DMS79 treated with DMSO at 0.1 percent for 48 hours (cell line): ENCODE measurements at regions not wholly inside any gene's neighbourhood (a gene's known extent, or its start where the extent isn't known, plus 50 kb on each side); places are given as distances from the start of the nearest gene placed in this dataset.
A peak's percentile ranks its signal among the peaks of the same experiment; 100 is the strongest.
"Not testable (repeated sequence)": the region's sequence is repeated elsewhere in the genome, so short reads cannot be mapped to it uniquely, and the experiment has no call there.

Experiments used
- DNase-seq: peaks from one replicate; lab custom pipeline; 2025; lab: John Stamatoyannopoulos, UW

DNA sequence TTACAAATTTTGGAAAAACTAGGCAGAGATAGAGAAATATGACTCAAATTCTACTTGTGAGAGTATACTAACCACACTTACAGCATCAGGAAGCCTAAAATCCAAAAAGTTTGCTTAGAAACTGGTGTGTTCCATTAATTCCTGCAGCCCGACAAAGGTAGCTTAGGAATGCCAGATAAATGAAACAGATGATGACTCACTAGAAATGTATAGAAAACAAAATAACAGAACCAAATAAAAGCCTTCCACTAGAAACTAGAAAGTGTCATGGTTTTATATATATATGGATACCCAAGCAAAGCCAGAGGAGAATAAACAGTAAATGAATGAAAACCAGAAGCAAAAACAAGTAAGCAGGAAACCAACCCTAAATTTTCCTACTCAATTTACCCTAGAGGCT is 272.2 kb upstream of the PRDM9 start:
- no peak for DNase-seq

DNA sequence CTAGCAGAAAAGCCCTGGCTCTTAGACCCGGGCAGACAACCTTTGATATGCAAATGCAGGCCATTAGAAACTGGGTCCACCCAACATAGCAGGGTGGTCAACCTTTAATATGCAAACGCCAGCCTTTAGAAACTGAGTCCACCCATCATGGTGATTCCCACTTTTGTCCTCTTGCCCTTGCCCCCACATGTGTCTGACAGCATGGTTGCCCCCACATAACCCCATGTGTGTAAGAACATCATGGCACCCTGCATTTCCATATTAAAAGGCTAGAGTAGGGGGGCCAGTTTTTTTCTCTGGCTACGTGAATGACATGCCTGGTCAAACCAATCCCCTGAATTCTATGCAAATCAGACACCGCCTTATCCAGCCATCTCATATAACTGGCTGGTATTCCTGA is 273.2 kb upstream of the PRDM9 start:
- no peak for DNase-seq

DNA sequence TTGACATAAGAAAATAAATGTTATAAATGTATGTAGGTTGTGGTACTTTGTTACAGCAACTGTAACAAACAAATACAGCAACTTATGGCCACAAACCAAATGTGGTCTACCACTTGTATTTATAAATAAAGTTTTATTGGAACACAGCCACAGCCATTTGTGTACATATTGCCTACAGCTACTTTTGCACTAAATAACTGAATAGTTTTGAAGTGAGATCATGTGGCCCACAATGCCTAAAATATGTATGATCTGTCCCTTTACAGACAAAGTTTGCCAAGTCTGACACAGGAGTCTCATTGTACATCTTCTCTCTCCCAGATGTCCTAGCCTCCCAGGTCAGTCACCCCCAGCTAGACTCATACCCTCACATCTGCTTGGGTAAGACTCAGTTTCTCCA is 283.6 kb upstream of the PRDM9 start:
- DNase-seq, result no peak

DNA sequence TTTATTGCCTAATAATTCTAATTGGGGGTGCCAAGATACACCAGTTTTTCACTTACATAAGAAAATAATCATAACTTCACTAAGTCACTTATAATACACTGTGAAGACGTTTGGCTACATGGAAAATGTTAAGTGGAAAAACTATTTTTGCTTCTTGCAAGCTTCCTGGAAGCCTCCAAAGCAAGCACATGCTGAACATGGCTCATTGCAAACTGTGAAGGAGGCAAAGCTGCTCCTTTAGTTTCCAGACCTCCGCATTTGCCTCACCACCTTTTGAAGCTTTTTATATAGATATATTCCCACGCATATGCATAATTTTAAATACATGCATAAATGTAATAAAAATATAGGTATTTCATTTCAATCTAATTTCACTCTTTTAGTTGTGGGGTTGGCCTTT is 285.6 kb upstream of the PRDM9 start:
- DNase-seq, result no peak

DNA sequence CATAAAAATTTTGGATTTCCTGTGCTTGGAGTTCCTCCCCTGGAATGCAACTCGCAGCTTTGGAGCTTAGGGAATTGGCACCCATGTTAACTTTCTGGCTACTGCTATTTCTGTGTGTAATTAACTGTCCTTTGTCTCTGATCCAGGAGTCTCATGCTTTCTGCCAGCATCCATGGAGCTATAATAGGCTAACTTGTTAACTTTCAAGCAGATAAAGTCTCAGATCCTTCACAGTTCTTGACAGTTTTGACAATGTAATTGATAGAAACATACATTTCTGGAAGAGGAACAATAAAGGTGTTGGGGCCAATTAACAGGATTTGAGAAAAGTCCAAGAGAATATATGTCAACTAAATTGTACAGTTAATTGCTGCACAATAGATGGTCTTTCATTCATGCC is 290.2 kb upstream of the PRDM9 start:
- DNase-seq, result no peak

DNA sequence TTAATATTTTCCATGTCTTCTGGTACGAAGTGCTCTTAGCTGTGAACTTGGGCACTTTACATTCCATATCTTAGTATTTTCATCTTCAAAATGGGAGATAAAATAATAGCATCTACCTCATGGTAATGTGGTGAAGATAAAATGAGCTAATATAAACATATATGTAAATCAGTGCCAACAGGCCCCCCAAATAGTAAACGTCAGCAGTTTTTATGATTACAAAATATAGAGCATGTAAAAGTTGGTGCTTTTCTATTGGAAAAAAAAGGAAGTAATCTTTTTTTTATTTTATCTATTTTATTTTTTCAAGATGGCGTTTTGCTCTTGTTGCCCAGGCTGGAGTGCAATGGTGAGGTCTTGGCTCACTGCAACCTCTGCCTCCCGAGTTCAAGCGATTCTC is 291.1 kb upstream of the PRDM9 start:
- no peak for DNase-seq

DNA sequence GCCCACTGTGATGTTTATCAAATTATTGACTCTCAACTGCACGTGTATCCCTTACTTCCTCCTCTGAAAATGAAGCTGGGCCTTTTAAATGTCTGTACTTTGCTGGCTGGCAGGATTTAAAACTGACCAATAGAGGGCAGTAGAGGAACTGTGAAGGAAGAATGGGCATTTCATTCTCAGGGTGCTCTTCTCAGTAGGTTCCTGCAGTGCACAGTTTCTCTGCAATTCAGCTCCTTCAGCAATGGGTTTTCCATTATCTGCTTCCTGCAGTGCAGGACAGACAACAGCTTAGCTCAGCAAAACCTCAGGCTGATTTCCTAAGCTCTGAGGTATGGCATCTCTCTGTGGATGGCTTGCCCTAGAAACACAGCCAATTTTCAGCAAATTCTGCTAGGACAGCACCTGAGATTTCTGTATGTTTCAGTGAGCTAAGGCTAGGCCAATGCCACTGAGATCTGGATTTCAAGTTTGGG is 298.4 kb upstream of the PRDM9 start:
- peak; percentile 1 for DNase-seq

DNA sequence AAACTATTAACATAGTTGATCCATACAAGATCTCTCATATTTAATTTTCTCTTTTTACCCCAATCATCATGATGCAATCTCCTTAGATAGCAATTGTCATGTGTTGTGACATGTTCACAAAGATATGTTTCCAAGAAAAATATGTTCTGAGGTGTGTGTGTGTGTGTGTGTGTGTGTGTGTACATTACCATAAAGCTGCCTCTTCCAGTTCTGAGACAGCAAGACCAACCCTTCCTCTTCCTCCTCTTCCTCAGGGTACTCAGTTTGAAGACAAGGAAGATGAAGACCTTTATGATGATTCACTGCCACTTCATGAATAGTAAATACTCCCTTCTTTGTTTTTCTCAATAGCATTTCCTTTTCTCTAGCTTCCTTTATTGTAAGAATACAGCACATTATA is 303.3 kb upstream of the PRDM9 start:
- DNase-seq, result no peak

DNA sequence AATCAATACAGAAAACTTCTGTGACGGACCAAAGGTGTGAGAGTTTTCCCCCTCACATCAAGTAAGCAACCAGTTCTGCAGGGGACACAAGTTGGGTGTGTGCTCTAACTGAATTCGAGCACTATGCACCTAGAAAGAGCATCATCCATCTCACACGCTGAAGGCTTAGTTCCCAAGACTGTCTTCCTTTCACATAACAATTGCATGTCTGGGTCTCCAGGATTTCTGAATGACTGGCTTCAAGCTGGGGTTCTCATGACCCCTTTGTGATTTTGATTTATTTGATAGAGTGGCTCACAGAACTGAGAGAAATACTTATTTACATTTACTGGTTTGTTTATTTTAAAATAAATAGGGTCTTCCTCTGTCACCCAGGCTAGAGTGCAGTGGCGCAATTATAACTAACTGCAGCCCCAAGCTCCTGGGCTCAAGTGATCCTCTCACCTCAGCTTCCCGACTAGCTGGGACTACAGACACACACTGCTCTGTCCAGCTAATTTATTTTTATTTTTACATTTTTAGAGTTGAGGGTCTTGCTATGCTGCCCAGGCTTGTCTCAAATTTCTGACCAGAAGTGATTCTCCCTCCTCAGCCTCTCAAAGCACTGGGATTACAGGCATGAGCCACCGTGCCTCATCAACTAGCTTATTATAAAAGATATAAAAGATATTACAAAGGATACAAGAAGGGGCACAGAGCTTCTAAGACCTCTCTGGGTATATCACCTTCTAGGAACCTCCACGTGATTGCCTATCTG is 316.7 kb upstream of the CDH12 start:
- no peak for DNase-seq

DNA sequence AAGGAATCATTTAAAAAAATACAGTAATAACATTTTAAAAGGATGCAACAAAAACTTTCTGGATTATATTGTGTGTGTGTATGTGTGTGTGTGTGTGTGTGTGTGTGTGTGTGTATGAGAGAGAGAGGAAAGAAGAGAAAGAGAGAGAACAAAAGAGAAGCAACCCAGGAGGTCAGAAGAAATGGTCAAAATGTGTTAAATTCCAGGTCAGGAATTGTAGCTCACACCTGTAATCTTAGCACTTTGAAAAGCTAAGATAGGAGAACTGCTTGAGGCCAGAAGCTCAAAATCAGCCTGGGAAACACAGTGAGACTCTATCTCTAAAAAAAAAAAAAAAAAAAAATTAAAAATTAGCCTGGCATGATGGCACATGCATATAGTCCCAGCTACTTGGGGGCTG is 311.8 kb upstream of the CDH12 start:
- no peak for DNase-seq

DNA sequence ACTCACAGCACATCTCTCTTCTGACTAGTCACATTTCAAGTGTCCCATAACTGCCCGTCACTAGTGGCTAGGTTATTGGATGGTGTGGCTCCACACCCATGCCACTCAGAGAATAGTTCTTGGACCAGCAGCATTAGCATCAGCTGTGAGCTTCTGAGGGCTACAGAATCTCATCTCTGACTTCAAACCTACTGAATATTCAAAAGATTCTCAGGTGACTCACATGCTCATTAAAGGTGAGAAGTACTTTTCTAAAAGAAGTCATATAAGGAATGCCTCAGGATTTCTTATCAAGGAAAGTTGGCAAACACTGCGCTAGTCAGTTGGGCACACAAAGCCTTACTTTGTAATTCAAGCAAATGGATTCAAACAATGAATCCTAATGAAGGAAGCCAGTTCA is 305.0 kb upstream of the CDH12 start:
- no peak for DNase-seq

DNA sequence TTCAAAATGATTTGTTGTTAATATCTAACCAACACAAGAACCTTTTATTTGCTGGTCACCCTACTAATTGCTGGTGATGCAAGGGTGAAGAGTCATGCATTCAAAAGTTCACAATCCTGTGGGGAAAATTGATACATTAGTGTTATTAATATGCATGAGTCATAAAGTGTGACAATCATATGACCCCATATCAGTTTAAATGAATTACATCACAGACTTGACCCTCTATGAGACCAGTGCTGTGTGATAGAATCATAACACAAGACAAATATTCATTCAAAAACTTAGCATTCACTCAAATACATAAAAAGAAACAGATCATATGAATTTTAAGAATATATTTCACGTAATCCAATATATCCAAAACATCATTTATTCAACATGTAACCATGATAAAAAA is 304.6 kb upstream of the CDH12 start:
- DNase-seq, result no peak

DNA sequence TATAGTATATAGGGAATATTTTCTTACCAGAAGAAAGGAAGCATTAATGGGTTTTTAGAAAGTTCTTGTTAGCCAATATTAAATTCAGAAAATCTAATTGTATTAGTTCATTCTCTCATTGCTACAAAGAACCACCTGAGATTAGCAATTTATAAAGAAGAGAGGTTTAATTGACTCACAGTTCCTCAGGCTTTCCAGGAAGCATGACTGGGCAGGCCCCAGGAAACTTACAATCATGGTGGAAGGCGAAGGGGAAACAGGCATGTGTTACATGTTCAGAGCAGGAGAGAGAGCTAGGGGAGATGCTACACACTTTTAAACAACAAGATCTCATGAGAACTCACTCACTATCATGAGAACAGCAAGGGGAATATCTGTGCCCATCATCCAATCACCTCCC is 304.0 kb upstream of the CDH12 start:
- DNase-seq, result no peak

DNA sequence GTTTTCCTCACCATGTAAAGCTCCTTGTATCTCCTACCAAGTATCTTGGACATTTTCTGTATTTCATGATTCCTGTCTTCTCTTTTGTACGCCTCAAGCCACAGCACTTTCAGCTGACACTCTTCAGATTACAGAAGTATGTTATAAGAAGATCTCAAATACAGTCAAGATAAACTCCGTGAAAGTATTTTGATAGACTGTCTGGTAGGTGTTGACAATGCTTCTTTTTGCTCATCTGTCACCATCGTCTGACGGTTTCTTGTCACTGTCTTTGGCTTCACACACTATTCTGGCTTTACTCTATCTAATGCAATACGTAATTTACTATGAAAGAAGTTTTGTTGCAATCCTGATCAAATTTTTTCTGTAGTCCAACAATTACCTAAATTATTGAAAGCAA is 294.5 kb upstream of the CDH12 start:
- DNase-seq, result no peak

DNA sequence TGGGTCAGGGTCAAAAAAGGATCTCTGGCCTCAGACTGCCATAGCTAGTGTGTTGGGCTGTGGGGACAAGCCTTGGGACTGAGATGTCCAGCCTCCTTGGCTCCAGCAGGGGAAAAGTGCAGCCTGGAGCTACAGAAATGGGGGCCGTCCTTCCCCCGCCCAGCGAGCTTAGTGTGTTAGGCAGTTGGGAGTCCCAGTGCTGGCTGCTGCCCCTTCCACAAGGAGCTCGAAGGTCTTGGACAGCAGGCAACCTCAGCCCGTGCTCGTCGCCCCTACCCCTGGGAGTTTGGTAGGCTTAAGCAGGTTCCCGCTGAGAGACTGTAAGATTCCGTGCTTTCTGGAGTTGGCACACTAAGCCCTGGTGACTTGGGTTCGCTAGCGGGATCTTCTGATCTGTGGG is 293.0 kb upstream of the CDH12 start:
- no peak for DNase-seq

DNA sequence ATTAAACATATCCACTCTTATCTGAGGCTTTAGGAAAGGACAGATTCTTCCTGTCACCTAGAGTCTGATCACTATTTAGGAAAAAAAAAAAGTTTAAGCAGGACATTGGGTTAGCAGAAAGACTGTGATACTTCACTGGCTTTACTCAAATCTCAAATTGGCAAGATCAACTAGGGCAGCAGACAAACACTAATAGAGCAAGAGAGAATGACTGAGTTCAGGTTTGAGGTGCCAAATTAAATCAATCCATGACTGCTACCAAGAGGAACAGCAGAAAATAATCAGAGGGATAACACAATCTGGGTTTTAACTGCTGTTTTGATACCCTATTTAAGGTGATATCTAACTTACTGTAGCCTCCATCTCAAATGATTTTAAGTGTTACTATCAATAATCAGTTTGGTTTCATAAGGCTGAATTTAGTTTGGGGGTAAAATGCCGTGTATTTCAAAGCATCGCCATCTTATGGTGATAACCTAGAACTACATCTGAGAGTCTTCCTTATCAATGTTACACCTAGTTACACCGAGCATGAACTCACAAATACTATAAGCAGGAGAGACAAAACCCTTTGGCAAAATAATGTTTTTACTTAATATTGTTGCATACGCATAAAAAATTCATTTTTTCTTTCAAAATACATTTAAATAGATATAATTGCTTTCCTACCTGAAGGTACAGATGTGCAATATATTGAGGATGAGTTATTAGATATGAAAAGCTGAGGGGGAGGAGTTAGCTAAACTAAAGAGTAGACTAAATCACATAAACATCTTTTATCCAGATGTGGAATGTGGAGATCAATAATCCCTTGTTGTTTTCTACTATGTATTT is 286.4 kb upstream of the CDH12 start:
- no peak for DNase-seq

DNA sequence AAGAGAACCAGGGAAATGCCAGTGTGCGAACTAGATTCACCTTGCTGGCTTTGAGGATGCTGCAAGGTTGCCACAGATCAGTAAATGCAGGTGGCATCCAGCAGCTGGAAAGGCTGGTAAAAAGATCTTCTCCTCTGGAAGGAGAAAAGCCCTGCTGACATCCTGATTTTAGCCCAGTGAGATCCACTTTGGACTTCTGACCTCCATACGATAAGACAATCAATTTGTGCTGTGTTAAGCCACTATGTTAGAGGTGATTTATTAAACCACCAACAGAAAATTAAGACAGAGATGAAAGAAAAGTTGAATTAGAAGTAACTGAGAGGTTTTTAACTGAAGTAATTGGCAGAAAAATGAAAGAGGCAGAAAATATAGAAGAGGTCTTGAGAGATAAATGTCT is 283.8 kb upstream of the CDH12 start:
- DNase-seq, result no peak

DNA sequence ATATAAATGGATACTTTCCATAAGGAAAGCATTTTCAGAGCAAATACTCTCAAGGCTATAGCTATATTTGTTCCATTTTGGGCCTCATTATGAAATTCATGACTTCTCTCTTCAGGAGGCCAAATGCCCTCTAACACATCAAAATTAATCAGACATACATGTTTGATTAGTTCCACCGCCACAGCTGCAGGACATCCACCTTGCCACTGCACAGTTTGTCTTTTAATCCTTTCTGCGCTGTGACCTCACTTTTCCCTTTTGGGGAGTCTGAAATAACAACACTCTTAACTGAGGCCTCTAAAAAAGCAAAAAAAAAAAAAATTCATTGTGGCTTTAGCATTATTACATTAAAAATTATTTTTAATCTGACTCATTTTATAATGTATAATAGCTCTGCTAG is 279.1 kb upstream of the CDH12 start:
- no peak for DNase-seq

DNA sequence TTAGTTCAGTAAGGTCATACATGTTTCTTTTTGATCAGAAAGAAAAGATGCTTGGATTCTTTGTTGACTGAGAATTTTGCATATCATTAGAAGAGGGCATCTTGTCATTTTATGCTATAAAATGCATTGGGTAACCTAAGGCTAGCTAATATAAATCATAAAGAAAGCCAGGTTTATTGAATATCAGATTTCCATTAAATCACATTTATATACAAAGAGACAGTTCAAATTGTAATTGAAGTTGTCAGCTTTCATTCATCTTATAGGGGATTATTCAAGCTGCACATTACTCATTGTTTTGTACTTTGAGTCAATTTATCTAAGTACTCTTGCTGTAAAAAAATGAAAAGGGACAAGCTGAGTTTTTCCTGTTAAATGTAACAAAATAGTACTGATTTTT is 259.1 kb upstream of the CDH12 start:
- DNase-seq, result no peak

DNA sequence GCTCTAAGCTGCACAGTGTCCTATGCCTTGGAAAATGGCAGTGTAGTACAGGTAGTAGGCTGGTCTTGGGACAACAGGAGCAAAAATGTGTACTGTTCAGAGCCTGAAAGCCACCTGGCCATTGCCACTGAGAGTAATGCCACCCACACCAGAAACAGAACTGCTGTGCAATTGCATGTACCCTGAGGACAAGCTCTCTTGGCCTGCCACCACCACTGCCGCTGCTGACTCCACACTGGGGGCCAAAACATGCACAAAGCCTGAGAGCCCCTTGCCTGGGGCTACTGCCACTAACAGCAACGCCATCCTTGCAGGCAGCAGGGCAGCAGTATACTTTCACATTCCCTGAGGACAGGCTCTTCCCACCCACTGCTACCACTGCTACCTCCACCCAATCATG is 251.9 kb upstream of the CDH12 start:
- DNase-seq, result no peak

DNA sequence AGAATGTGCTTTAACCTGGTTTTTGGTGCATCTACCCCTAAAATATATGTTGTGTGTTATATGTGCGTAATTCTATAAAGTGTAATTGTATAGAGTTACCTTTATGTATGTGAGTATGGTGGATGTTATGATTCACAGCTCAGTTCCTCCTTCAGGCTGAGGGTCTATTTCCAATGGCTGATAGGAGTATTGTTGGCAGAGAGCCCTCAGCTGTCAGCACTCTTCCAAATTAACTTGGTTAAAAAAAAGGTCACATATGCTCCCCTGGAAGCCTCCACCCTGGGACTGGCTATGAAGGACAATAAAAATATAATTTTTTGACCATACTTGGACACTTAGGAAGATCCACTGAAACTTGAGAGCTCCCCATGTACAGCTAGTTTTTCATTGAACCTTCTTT is 250.4 kb upstream of the CDH12 start:
- no peak for DNase-seq

DNA sequence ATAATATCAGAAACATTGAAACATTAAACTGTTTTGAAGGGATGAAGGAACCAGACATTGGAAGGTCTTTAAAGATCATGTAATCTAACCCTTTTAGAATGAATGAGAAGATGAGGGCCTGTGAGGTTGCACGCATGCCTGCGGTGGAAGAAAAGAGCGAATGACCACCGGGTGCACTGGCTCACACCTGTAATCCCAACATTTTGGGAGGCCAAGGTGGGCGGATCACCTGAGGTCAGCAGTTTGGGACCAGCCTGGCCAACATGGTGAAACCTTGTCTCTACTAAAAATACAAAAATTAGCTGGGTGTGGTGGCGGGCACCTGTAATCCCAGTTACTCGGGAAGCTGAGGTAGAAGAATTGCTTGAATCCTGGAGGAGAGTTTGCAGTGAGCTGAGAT is 242.3 kb upstream of the CDH12 start:
- not testable (repeated sequence) for DNase-seq

DNA sequence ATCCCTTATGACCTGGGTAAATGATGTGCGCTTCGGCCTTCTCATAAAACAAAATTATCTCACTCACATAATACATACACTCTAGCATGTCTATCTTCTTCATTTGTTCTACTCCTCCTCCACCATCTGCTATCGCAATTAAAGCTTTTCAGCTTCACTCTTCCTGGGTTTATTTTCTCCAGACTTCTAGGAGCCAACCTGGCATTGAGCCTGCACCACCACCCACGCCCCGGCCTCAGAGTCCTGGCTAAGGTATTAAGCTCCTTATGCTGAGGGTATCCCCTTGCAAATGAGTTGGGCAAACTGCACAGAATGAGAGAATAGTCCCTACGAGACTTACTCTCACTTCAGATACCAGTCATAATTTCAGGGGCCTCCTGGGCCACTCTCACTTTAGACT is 236.1 kb upstream of the CDH12 start:
- DNase-seq, result no peak

DNA sequence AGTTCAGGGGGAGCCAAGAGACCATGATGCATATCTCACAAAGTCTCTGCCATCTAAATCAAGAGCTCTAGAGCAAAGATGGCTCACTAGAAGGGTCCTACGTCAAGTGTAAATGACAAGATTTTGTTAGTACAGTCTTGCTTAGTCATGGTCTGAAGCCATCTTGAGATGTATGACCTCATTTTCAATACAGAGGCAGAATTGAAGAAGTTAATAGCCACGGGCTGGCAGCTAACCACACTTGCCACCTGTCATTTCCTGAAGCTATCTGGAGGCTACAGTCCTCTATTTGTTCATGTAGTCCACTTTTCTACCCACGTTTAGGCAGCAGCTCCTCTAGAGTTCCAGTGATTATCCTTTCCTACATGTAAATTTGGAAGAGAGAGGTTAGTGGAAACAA is 231.7 kb upstream of the CDH12 start:
- no peak for DNase-seq
